SK-MEL-5 (cell line): ENCODE measurements at regions not wholly inside any gene's neighbourhood (a gene's known extent, or its start where the extent isn't known, plus 50 kb on each side); places are given as distances from the start of the nearest gene placed in this dataset.

Experiments
- DNase-seq: peaks from one replicate; pipeline ENCODE4 v3.0.0-alpha.2; 2016; ENCODE audit warnings: low read depth, low spot score
- in situ Hi-C: cut with HindIII; loops from 2 replicates; pipeline ENCODE4 v1.10.0; 2016; ENCODE audit warnings: low sequenced_read_pairs, high pct_unique_total_duplicates, low pct_unique_long_range_greater_than_20kb

GRCh38 chr10:91144961-91145360 lies 75.5 kb upstream of the PCGF5 start:
- in situ Hi-C loops: no loop called here
- DNase-seq: no peak

DNA sequence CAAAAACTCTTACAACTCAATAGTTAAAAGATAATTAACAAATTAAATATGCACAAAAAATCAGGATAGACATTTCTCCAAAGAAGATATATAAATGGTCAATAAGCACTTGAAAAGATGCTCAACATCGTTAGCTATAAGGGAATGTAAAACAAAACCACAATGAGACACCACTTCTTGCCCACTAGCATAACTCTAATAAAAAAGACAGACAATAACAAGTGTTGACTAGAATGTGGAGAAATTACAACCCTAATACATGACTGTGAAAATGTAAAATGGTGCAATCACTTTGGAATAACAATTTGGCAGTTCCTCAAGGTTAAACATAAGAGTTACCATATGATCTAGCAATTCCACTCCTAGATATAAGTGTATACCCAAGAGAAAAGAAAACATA lies 74.3 kb upstream of the PCGF5 start:
- in situ Hi-C loops: no loop called here
- no peak for DNase-seq

DNA sequence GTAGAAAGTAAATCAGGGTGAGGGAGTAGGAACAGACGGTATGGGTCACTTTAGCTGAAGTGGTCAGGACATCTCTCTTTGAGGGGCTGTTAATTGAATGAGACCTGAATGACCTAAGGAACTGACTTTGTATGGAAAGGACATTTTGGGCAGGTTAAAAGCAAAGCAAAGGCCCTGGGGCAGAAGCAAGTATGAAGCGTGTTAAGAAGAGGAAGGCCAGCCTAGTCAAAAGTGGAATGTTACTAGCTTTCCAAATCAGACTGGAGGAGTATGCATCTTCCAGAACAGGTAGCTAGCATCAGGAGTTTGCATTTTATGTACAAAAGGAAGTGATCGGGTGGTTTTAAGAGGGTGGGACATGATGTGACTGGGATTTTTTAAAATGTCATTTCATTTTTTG lies 70.9 kb upstream of the PCGF5 start:
- in situ Hi-C loops: no loop called here
- DNase-seq: no peak

GRCh38 chr10:91150631-91151030 lies 69.8 kb upstream of the PCGF5 start:
- in situ Hi-C loops: no loop called here
- no peak for DNase-seq

- no peak for DNase-seq
- in situ Hi-C loops: no loop called here
Measured at GRCh38 chr10:91153508-91153907, 67.0 kb upstream of the PCGF5 start.

DNA sequence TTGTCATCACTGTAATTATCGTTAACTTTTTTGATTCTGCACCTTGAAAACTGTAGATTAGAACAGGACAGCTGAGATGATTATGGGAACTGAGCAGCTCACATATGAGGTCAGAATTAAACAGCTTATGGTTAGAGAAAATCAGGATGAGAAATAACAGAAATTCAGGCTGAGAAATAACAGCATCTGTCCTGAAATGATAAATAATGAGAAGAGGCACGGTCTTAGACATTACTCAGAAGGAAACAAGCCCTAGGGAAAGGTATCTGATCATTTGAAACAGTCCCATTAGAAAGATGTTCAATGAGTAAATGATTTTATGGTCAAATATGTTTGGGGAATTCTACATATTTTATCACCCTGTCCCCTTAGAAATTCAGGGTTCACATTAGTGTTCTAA lies 65.6 kb upstream of the PCGF5 start:
- no peak for DNase-seq
- in situ Hi-C loops: no loop called here

DNA sequence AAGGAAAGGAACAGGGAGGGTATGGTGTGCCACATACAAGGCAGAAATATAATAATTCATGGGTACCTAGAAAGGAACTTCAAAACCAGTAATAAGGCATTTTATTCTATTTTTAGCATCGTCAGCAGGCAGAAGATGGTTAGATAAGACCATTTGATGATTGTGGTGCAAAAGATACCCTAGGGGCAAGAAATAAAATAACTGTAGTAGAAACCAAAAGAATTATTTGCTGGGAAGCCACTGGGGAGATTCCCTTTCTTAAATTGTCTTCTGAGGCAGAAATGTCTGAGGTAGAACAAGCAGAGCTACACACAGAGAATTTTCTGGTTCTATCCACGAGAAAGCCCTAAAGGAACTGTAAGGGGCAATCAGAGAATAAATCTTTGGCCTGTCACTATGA lies 64.3 kb upstream of the PCGF5 start:
- in situ Hi-C loops: no loop called here
- DNase-seq: no peak

DNA sequence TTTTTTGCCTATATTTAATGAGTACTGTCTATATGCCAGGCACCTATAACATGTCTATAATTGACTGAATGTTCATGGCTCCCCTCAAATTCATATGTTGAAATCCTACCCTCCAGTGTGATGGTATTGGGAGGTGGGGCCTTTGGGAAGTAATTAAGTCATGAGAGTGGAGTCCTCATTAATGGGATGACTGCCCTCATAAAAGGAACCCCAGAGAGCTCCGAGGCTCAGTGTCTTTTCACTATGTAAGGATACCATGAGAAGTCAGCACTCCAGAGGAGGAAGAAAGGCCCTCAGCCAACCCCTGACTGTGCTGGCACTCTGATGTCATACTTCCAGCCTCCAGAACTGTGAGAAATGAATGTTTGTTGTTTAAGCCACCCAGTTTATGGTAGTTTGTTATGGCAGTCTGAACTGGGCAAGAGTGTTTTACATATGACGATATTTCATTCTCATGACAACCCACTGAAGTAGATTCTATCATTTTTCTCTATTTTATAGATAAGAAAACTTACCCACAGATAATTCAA lies 61.1 kb upstream of the PCGF5 start:
- in situ Hi-C loops: no loop called here
- DNase-seq: no peak

DNA sequence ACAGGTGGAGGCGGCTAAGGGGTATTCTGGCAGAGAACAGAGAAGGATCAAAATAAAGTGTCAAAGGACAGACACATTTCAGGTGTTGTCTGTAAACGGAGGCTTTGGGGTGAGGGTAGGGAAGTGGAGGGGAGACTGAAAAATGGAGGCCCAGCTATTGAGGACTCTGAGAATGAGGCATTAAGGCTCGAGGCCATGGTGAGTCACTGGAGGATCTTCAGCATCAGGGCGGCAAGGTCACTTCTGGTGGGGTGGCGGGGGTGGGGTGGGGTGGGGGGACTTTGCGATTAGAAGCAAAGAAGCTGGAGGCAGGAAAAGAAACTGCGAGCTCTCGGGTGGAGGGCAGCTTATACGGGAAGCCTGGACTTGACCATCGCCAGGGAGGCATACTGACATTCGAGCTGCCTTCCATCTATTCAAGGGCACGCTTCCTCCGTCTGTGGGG lies 58.4 kb upstream of the PCGF5 start:
- no peak for DNase-seq
- in situ Hi-C loops: no loop called here

- in situ Hi-C loops: no loop called here
- peak; percentile 28 for DNase-seq
Measured at GRCh38 chr10:91162495-91163268, 57.8 kb upstream of the PCGF5 start.

DNA sequence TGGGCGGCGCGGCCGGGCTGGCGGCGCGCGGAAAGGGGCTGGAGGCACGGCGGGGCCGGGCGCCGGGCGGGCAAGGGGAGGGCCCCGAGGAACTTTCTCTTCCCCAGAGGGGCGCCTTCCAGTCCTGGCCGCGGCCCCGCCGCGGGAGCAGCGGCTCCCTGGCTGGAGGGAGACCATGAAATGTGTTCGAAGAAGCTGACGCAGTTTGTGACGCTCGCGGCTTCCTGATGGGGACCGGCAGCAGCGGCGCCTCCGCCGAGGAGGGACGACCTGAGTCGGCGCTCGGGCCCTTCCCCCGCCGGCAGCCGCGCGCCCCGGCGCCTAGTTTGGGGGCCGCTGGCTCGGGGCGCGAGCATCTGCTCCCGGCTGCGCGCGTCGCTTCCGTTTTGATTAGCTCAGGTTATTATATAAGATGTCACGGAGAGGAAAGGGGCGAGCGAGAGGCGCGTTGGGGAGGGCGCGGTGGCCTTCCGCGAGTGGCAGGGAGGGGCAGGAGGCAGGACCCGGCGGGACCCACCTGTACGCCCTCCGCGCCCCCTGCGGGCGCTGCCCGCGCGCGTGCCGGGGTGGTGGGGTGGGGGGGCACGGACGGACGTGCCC lies 57.1 kb upstream of the PCGF5 start:
- peak; percentile 32 for DNase-seq
- in situ Hi-C loops: no loop called here

GRCh38 chr10:91163869-91164474 lies 56.5 kb upstream of the PCGF5 start:
- in situ Hi-C loops: no loop called here
- no peak for DNase-seq

- DNase-seq: no peak
- in situ Hi-C loops: no loop called here
Measured at GRCh38 chr10:91164520-91165065, 55.9 kb upstream of the PCGF5 start.

GRCh38 chr10:91167406-91167805 lies 53.1 kb upstream of the PCGF5 start:
- in situ Hi-C loops: no loop called here
- DNase-seq: no peak

DNA sequence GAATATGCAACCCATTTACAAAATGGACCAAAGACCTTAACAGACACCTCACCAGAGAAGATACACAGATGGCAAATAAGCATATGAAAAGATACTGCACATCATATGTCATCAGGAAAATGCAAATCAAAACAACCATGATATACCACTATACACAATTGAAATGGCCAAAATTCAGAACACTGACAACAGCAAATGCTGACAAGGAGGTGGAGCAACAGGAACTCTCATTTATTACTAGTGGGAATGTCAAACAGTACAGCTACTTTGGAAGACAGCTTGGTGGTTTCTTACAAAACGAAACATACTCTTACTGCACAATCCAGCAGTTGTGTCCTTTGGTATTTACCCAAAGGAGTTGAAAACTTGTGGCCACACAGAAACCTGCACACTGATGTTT lies 50.0 kb upstream of the PCGF5 start:
- DNase-seq: no peak
- in situ Hi-C loops: no loop called here
